H9 (cell line): ENCODE measurements at regions not wholly inside any gene's neighbourhood (a gene's known extent, or its start where the extent isn't known, plus 50 kb on each side); places are given as distances from the start of the nearest gene placed in this dataset.

Experiments
- DNase-seq: peaks from one replicate; pipeline ENCODE4 v3.0.0-alpha.2; 2017
- H2AFZ ChIP-seq: one replicate; pipeline ENCODE4 v1.6.1; 2013; ENCODE audit warnings: mild to moderate bottlenecking, low read length, control low read depth, moderate library complexity
- H2AK5ac ChIP-seq: 2 replicates; pipeline ENCODE4 v1.6.1; 2013; ENCODE audit warnings: low read length, control low read depth, mixed read lengths; ENCODE audit not compliant: insufficient read length
- H2BK120ac ChIP-seq: one replicate; pipeline ENCODE4 v1.6.1; 2013; ENCODE audit warnings: low read depth, mild to moderate bottlenecking, low read length, control low read depth, inconsistent platforms; ENCODE audit not compliant: poor library complexity, severe bottlenecking
- H2BK12ac ChIP-seq: 2 replicates; pipeline ENCODE4 v1.6.1; 2013; ENCODE audit warnings: low read length, control low read depth, mixed read lengths, low read depth; ENCODE audit not compliant: insufficient read length
- H2BK15ac ChIP-seq: 2 replicates; pipeline ENCODE4 v1.6.1; 2013; ENCODE audit warnings: low read depth, low read length, control low read depth
- H2BK20ac ChIP-seq: one replicate; pipeline ENCODE4 v1.6.1; 2013; ENCODE audit warnings: low read depth, mild to moderate bottlenecking, low read length, control low read depth, inconsistent platforms; ENCODE audit not compliant: poor library complexity, severe bottlenecking
- H2BK5ac ChIP-seq: 2 replicates; pipeline ENCODE4 v1.6.1; 2013; ENCODE audit warnings: low read length, control low read depth, mixed read lengths; ENCODE audit not compliant: insufficient read length
- H3K14ac ChIP-seq: 2 replicates; pipeline ENCODE4 v1.6.1; 2013; ENCODE audit warnings: low read length, control low read depth; ENCODE audit not compliant: insufficient read depth
- H3K18ac ChIP-seq: 2 replicates; pipeline ENCODE4 v1.6.1; 2013; ENCODE audit warnings: low read depth, mild to moderate bottlenecking, mixed read lengths, low read length, control low read depth; ENCODE audit not compliant: insufficient read length
- H3K23ac ChIP-seq: 2 replicates; pipeline ENCODE4 v1.6.1; 2013; ENCODE audit warnings: low read length, control low read depth, mixed read lengths, low read depth; ENCODE audit not compliant: insufficient read length
- H3K23me2 ChIP-seq: 2 replicates; pipeline ENCODE4 v1.6.1; 2013; ENCODE audit warnings: low read depth, mild to moderate bottlenecking, mixed read lengths, low read length, control low read depth; ENCODE audit not compliant: insufficient read length, poor library complexity, severe bottlenecking
- H3K27ac ChIP-seq: 2 replicates; pipeline ENCODE4 v1.5.1; 2013; ENCODE audit warnings: low read length, control low read depth, mixed read lengths, low read depth; ENCODE audit not compliant: insufficient read length
- H3K27me3 ChIP-seq: 2 replicates; pipeline ENCODE4 v1.6.1; 2013; ENCODE audit warnings: low read length, control low read depth, inconsistent platforms; ENCODE audit not compliant: insufficient read depth
- H3K4ac ChIP-seq: 2 replicates; pipeline ENCODE4 v1.6.1; 2013; ENCODE audit warnings: low read depth, mild to moderate bottlenecking, control low read depth, inconsistent platforms, low read length, moderate library complexity
- H3K4me1 ChIP-seq: 2 replicates; pipeline ENCODE4 v1.6.1; 2013; ENCODE audit warnings: low read length, control low read depth, inconsistent platforms; ENCODE audit not compliant: insufficient read depth
- H3K4me2 ChIP-seq: 2 replicates; pipeline ENCODE4 v1.6.1; 2013; ENCODE audit warnings: low read length, control low read depth, mixed read lengths; ENCODE audit not compliant: insufficient read length, insufficient read depth
- H3K56ac ChIP-seq: 2 replicates; pipeline ENCODE4 v1.6.1; 2013; ENCODE audit warnings: low read depth, mild to moderate bottlenecking, mixed read lengths, low read length, control low read depth; ENCODE audit not compliant: insufficient read length
- H3K79me1 ChIP-seq: 2 replicates; pipeline ENCODE4 v1.6.1; 2013; ENCODE audit warnings: low read depth, mild to moderate bottlenecking, moderate library complexity, low read length, control low read depth, inconsistent platforms; ENCODE audit not compliant: insufficient read depth, poor library complexity, severe bottlenecking
- H3K79me2 ChIP-seq: 2 replicates; pipeline ENCODE4 v1.6.1; 2013; ENCODE audit warnings: low read length, control low read depth, inconsistent platforms; ENCODE audit not compliant: insufficient read depth
- H3K9ac ChIP-seq: 2 replicates; pipeline ENCODE4 v1.6.1; 2013; ENCODE audit warnings: low read length, control low read depth, mixed read lengths; ENCODE audit not compliant: insufficient read length; ENCODE audit errors: extremely low read depth
- H3K9me3 ChIP-seq: one replicate; pipeline ENCODE4 v1.6.1; 2013; ENCODE audit warnings: low read depth, low read length, inconsistent platforms; ENCODE audit not compliant: control insufficient read depth
- H3T11ph ChIP-seq: one replicate; pipeline ENCODE4 v1.6.1; 2013; ENCODE audit warnings: mild to moderate bottlenecking, low read length, control low read depth, inconsistent platforms
- H4K20me1 ChIP-seq: one replicate; pipeline ENCODE4 v1.6.1; 2013; ENCODE audit not compliant: control insufficient read depth, insufficient read length, insufficient read depth
- H4K5ac ChIP-seq: 2 replicates; pipeline ENCODE4 v1.6.1; 2013; ENCODE audit warnings: low read depth, mild to moderate bottlenecking, mixed read lengths, low read length, control low read depth; ENCODE audit not compliant: insufficient read length
- H4K8ac ChIP-seq: replicated peaks from 2 replicates; pipeline ENCODE4 v1.6.1; 2013; ENCODE audit warnings: low read length, control low read depth, mixed read lengths, low read depth; ENCODE audit not compliant: insufficient read length
- H4K91ac ChIP-seq: 2 replicates; pipeline ENCODE4 v1.6.1; 2013; ENCODE audit warnings: low read depth, mild to moderate bottlenecking, moderate library complexity, mixed read lengths, low read length, control low read depth; ENCODE audit not compliant: insufficient read length
- H3K27ac Mint-ChIP-seq, 3 experiments: 2 replicates in 2 of 3; 3 replicates in 1 of 3; pipeline ENCODE4 v1.8.0; 2020 to 2021; ENCODE audit warnings: mixed read lengths in 3 of 3, mild to moderate bottlenecking in 1 of 3, moderate library complexity in 1 of 3
- H3K27me3 Mint-ChIP-seq: 2 replicates; pipeline ENCODE4 v1.8.0; 2021; ENCODE audit warnings: low read depth, mild to moderate bottlenecking, moderate library complexity, mixed read lengths
- H3K36me3 Mint-ChIP-seq, 3 experiments: 2 replicates in 2 of 3; 3 replicates in 1 of 3; pipeline ENCODE4 v1.8.0; 2020 to 2021; ENCODE audit warnings: low read depth in 3 of 3, mixed read lengths in 3 of 3; ENCODE audit not compliant: insufficient read depth in 1 of 3
- H3K4me1 Mint-ChIP-seq, 2 experiments: 2 replicates each; pipeline ENCODE4 v1.8.0; 2020; ENCODE audit warnings: mixed read lengths in 2 of 2
- H3K4me3 Mint-ChIP-seq, 2 experiments: 2 replicates in 1 of 2; 3 replicates in 1 of 2; pipeline ENCODE4 v1.8.0; 2020 to 2021; ENCODE audit warnings: mild to moderate bottlenecking in 2 of 2, mixed read lengths in 2 of 2, moderate library complexity in 1 of 2
- H3K9me3 Mint-ChIP-seq, 2 experiments: 2 replicates in 1 of 2; 3 replicates in 1 of 2; pipeline ENCODE4 v1.8.0; 2020; ENCODE audit warnings: mild to moderate bottlenecking in 2 of 2, mixed read lengths in 2 of 2, moderate library complexity in 1 of 2
- WGBS: extraction: QIAGEN DNeasy Blood & Tissue Kit; methylation state at CpG from one replicate; pipeline ENCODE4 v1.1.7; 2013; ENCODE audit warnings: missing lambda C conversion rate, low lambda C conversion rate, mixed read lengths; ENCODE audit not compliant: insufficient read length; ENCODE audit errors: extremely low coverage; 5-methylcytosine and 5-hydroxymethylcytosine counted together
- TF ChIP-seq, protein P1 (sequence below): fragments of 200-600 bp; sonication (generic); conservative IDR thresholded peaks from 3 replicates; pipeline ENCODE4 v1.8.0; 2021; ENCODE audit warnings: antibody characterized with exemption, mild to moderate bottlenecking

DNA sequence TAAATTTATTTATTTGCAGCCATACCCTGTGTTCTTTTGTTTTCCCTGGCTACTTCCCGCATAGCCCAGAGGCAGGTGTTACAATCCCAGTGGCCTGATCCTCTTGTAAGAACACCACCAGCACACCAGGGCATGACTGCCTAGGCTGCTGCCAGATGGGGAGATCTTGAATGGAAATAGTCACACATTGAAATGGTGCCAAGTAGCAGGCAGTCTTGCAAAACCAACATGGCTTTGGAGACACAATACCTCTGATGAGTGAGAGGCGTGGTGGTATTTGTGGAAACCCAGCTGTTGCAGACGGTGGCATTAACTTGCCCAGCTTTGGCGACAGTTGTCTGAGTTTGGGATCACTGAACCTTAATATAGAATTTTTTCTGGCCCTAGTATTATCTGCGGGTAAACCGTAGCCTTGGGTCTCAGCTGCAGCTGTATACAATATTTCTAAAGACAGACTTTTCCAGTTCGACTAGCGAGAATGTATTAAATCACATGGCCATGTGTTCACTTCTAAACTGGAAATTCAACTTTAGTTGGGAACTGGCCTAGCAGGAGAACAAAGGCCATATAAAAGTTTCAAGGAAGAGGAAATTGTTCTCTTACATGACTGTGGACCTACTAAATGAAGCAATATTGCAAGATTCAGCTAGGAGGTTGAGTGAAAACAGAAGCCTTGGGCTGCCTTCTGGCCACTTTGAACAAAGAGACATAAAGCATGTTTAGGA lies 277.0 kb downstream of the SMARCA2 start:
- Histone ChIP-seq H4K5ac (no peak overlapping the region), H3K23ac (no peak overlapping the region), H3K9ac (no peak overlapping the region), H2AK5ac (no peak overlapping the region), H2BK12ac (no peak overlapping the region), H2BK5ac (no peak overlapping the region), H3T11ph (no peak overlapping the region), H2BK120ac (no peak overlapping the region), H3K4ac (no peak overlapping the region), H2AFZ (no peak overlapping the region), H4K20me1 (no peaks in the 10 kb centered on the region), H4K8ac (no peak overlapping the region), H3K4me2 (no peak overlapping the region), H3K4me1 (no peaks in the 10 kb centered on the region), H3K27ac (no peak overlapping the region), H2BK15ac (no peak overlapping the region), H3K79me1 (no peaks in the 10 kb centered on the region), H3K79me2 (no peaks in the 10 kb centered on the region), H3K9me3 (no peaks in the 10 kb centered on the region), H3K56ac (no peak overlapping the region), H3K18ac (no peak overlapping the region), H2BK20ac (no peak overlapping the region), H4K91ac (no peak overlapping the region), H3K27me3 (no peaks in the 10 kb centered on the region), H3K23me2 (no peaks in the 10 kb centered on the region), H3K14ac (no peak overlapping the region)
- Mint-ChIP-seq H3K9me3 (peaks cover 0 to 4% of the 10 kb centered on the region in 2 experiments; a peak in 2 of 5 replicates), H3K4me3 (no peak overlapping the region), H3K27ac (no peak overlapping the region), H3K27me3 (no peaks in the 10 kb centered on the region), H3K4me1 (peaks cover 13 to 26% of the 10 kb centered on the region in 2 experiments), H3K36me3 (peaks cover 3 to 23% (median 5%) of the 10 kb centered on the region in 3 experiments; a peak in 5 of 7 replicates)
- WGBS, result no CpG with 5 or more reads among the region's 8 CpGs
- no peak for DNase-seq
- TF ChIP-seq, protein P1, sequence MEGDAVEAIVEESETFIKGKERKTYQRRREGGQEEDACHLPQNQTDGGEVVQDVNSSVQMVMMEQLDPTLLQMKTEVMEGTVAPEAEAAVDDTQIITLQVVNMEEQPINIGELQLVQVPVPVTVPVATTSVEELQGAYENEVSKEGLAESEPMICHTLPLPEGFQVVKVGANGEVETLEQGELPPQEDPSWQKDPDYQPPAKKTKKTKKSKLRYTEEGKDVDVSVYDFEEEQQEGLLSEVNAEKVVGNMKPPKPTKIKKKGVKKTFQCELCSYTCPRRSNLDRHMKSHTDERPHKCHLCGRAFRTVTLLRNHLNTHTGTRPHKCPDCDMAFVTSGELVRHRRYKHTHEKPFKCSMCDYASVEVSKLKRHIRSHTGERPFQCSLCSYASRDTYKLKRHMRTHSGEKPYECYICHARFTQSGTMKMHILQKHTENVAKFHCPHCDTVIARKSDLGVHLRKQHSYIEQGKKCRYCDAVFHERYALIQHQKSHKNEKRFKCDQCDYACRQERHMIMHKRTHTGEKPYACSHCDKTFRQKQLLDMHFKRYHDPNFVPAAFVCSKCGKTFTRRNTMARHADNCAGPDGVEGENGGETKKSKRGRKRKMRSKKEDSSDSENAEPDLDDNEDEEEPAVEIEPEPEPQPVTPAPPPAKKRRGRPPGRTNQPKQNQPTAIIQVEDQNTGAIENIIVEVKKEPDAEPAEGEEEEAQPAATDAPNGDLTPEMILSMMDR, result no peak
